IMR-90 (cell line): ENCODE measurements at regions not wholly inside any gene's neighbourhood (a gene's known extent, or its start where the extent isn't known, plus 50 kb on each side); places are given as distances from the start of the nearest gene placed in this dataset.

Experiments used
- ATAC-seq: fragments of 200-7000 bp; cut with Tn5 transposase; 2 replicates; pipeline ENCODE4 v1.9.1; 2020; ENCODE audit warnings: low read depth, mild to moderate bottlenecking, moderate library complexity
- BruUV-seq: library from RNA; stranded (reverse); fragments of 400-500 nt; replicated peaks from 2 replicates; lab custom pipeline; 2021; lab: Mats Ljungman, UMichigan
- CTCF ChIA-PET: fragments of 300-600 bp; formaldehyde crosslinking; extraction: SDS; loops from one replicate; lab custom pipeline; 2021; ENCODE audit warnings: antibody characterized with exemption; lab: Yijun Ruan, JAX
- POLR2A ChIA-PET: fragments of 300-600 bp; sonication (Branson Sonifier 250); formaldehyde crosslinking; loops from one replicate; lab custom pipeline; 2022; ENCODE audit warnings: antibody characterized with exemption; ENCODE audit not compliant: unreplicated experiment; lab: Charles Lee
- DNase-seq: peaks from one replicate; pipeline ENCODE4 v3.0.0; 2013
- H2AFZ ChIP-seq: replicated peaks from 2 replicates; pipeline ENCODE3; 2013; ENCODE audit warnings: low read length, mild to moderate bottlenecking; ENCODE audit not compliant: poor library complexity
- H2AK5ac ChIP-seq: 2 replicates; pipeline ENCODE4 v1.6.1; 2013; ENCODE audit warnings: low read depth, low read length, inconsistent platforms
- H2AK9ac ChIP-seq: replicated peaks from 2 replicates; pipeline ENCODE3; 2013; ENCODE audit warnings: mild to moderate bottlenecking, low read depth, low read length, moderate library complexity; ENCODE audit not compliant: poor library complexity
- H2BK120ac ChIP-seq: 2 replicates; pipeline ENCODE4 v1.6.1; 2013; ENCODE audit warnings: low read depth, low read length, inconsistent platforms
- H2BK15ac ChIP-seq: 3 replicates; pipeline ENCODE4 v1.6.1; 2013; ENCODE audit warnings: low read depth, low read length, inconsistent platforms
- H2BK20ac ChIP-seq: 2 replicates; pipeline ENCODE4 v1.6.1; 2013; ENCODE audit warnings: low read depth, mild to moderate bottlenecking, inconsistent platforms, low read length, moderate library complexity
- H2BK5ac ChIP-seq: 2 replicates; pipeline ENCODE4 v1.6.1; 2013; ENCODE audit warnings: mild to moderate bottlenecking, low read depth, low read length, inconsistent platforms; ENCODE audit not compliant: poor library complexity, severe bottlenecking
- H3K14ac ChIP-seq: replicated peaks from 2 replicates; pipeline ENCODE4 v1.6.1; 2013; ENCODE audit warnings: low read depth, low read length, inconsistent platforms
- H3K18ac ChIP-seq: 2 replicates; pipeline ENCODE4 v1.6.1; 2013; ENCODE audit warnings: low read depth, low read length, control low read depth
- H3K23ac ChIP-seq: 2 replicates; pipeline ENCODE4 v1.6.1; 2013; ENCODE audit warnings: low read depth, low read length, inconsistent platforms
- H3K27ac ChIP-seq: 2 replicates; pipeline ENCODE4 v1.5.1; 2013; ENCODE audit warnings: mild to moderate bottlenecking, control low read depth, low read length; ENCODE audit not compliant: insufficient read depth
- H3K27me3 ChIP-seq: 2 replicates; pipeline ENCODE4 v1.6.1; 2013; ENCODE audit warnings: low read length; ENCODE audit not compliant: control insufficient read depth, insufficient read depth
- H3K36me3 ChIP-seq: 2 replicates; pipeline ENCODE4 v1.6.1; 2013; ENCODE audit warnings: low read length, mixed read lengths; ENCODE audit not compliant: control insufficient read depth, insufficient read depth
- H3K4ac ChIP-seq: 2 replicates; pipeline ENCODE4 v1.6.1; 2013; ENCODE audit warnings: low read depth, low read length, inconsistent platforms
- H3K4me1 ChIP-seq: 2 replicates; pipeline ENCODE4 v1.6.1; 2013; ENCODE audit warnings: low read length, mixed read lengths; ENCODE audit not compliant: control insufficient read depth, insufficient read depth
- H3K4me2 ChIP-seq: 2 replicates; pipeline ENCODE4 v1.6.1; 2013; ENCODE audit warnings: low read depth, mild to moderate bottlenecking, control low read depth, low read length, moderate library complexity
- H3K4me3 ChIP-seq: 2 replicates; pipeline ENCODE4 v1.5.1; 2013; ENCODE audit warnings: low read depth, mild to moderate bottlenecking, control low read depth, low read length, moderate library complexity; ENCODE audit not compliant: insufficient read depth
- H3K56ac ChIP-seq: 2 replicates; pipeline ENCODE4 v1.6.1; 2013; ENCODE audit warnings: low read length, inconsistent platforms; ENCODE audit not compliant: insufficient read depth; ENCODE audit errors: extremely low read depth
- H3K79me1 ChIP-seq, 2 experiments: 2 replicates each; pipeline ENCODE4 v1.6.1; 2013; ENCODE audit warnings: low read length in 2 of 2, inconsistent platforms in 1 of 2, low read depth in 1 of 2
- H3K9ac ChIP-seq: 2 replicates; pipeline ENCODE4 v1.6.1; 2013; ENCODE audit warnings: low read depth, low read length, control low read depth
- H3K9me1 ChIP-seq: 2 replicates; pipeline ENCODE4 v1.6.1; 2013; ENCODE audit warnings: low read length, inconsistent platforms; ENCODE audit not compliant: insufficient read depth
- H3K9me3 ChIP-seq: 2 replicates; pipeline ENCODE4 v1.6.1; 2013; ENCODE audit warnings: low read length; ENCODE audit not compliant: control insufficient read depth, insufficient read depth
- H4K20me1 ChIP-seq: 2 replicates; pipeline ENCODE4 v1.6.1; 2013; ENCODE audit warnings: low read length, inconsistent platforms; ENCODE audit not compliant: insufficient read depth
- H4K5ac ChIP-seq: 2 replicates; pipeline ENCODE4 v1.6.1; 2013; ENCODE audit warnings: mild to moderate bottlenecking, low read depth, low read length, control low read depth
- H4K8ac ChIP-seq, 2 experiments: 2 replicates each; pipeline ENCODE4 v1.6.1; 2013; ENCODE audit warnings: low read depth in 2 of 2, low read length in 2 of 2, control low read depth in 1 of 2, inconsistent platforms in 1 of 2
- H4K91ac ChIP-seq: 2 replicates; pipeline ENCODE4 v1.6.1; 2013; ENCODE audit warnings: low read depth, low read length, inconsistent platforms; ENCODE audit not compliant: insufficient read depth
- CHD1 ChIP-seq: IDR thresholded peaks from 2 replicates; pipeline ENCODE4 v1.6.1; 2012; ENCODE audit warnings: low read depth, low read length, improper control_type of control experiment
- SMC3 ChIP-seq: fragments of 150-350 bp; IDR thresholded peaks from 2 replicates; pipeline ENCODE4 v1.6.1; 2016; ENCODE audit warnings: low read depth, mild to moderate bottlenecking, antibody characterized with exemption, low read length, moderate library complexity
- WGBS, 2 experiments: methylation state at CpG; one replicate each; pipeline versions ENCODE4 v1.1.5 to v1.1.7; 2013; ENCODE audit warnings: missing lambda C conversion rate in 2 of 2; ENCODE audit not compliant: insufficient read length in 1 of 2; ENCODE audit errors: extremely low coverage in 2 of 2; 5-methylcytosine and 5-hydroxymethylcytosine counted together
- dilution Hi-C: fragments of 300-500 bp; cut with HindIII; formaldehyde crosslinking; loops from one replicate; pipeline ENCODE4 v1.14.3; 2018; ENCODE audit warnings: low sequenced_read_pairs; ENCODE audit not compliant: unreplicated experiment
- in situ Hi-C: fragments of 300-500 bp; cut with MboI; formaldehyde crosslinking; loops from 3 replicates; pipeline ENCODE4 v1.14.3; 2019; ENCODE audit warnings: low sequenced_read_pairs, inconsistent platforms, mixed read lengths
- intact Hi-C: fragments of 100-400 bp; cut with micrococcal nuclease; formaldehyde crosslinking; loops from 2 replicates; pipeline ENCODE4 v1.10.0; 2022
- TF ChIP-seq, protein P1 (sequence below): conservative IDR thresholded peaks from 2 replicates; pipeline ENCODE4 v1.5.1; 2012; ENCODE audit warnings: mild to moderate bottlenecking, low read depth, low read length, improper control_type of control experiment

DNA sequence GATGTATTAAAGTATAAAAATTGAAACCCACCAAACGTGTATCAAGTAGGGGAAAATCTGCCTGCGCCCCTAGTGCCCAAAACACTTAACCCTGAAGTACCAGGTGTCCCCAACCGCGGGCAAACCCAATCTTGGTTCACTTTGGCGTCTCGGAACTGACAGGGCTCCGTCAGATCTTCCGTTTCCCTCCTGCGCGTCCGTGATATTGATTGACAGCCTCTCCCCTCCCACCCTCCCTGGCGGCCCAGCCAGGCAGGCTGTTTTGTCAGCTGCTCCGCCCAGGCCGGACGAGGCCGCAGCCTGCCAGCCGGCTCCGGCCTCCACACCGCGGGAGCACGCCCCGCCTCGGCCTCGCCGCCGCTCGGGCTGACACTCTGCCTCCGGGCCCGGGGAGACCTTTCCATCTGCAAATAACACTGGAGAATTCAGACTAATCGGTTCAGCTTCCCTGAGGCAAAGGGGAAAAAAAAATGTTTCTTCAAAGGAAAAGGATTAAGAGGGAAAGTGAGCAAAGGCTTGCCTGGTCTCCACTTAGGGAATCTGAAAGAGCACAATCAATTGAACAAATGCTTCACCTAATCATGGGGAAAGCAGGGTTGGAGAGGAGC lies 234.9 kb upstream of the MCHR2 start:
- ATAC-seq = peak; percentile 98
- BruUV-seq = no TSS peak
- POLR2A ChIA-PET = interaction anchor here (0.6 kb wide), 1 partner anchor 1077 kb away, joined by 4 read pairs; no protein-coding TSS in a partner anchor
- H2AK5ac ChIP-seq = no peak overlapping the region
- peak; percentile 57 for DNase-seq
- peak overlapping the region; percentile 75 for H4K91ac ChIP-seq
- H3K23ac ChIP-seq = peak overlapping the region; percentile 61
- H3K9ac ChIP-seq = peak overlapping the region; percentile 83
- H3K9me1 ChIP-seq = no peaks in the 10 kb centered on the region
- CTCF ChIA-PET = interaction anchor here (0.6 to 2.1 kb wide), 6 partner anchors 10 to 186 kb away, joined by 3 to 6 read pairs (median 4); no protein-coding TSS in a partner anchor
- intact Hi-C loops = loop anchor here (5.0 kb wide), 1 partner anchor 218 kb away; no protein-coding TSS in a partner anchor
- peak overlapping the region; percentile 63 for H3K4me3 ChIP-seq
- dilution Hi-C loops = no loop called here
- H2AFZ ChIP-seq = peak overlapping the region; percentile 90
- H3K18ac ChIP-seq = peak overlapping the region; percentile 97
- no peak for TF ChIP-seq CHD1
- TF ChIP-seq, protein P1, sequence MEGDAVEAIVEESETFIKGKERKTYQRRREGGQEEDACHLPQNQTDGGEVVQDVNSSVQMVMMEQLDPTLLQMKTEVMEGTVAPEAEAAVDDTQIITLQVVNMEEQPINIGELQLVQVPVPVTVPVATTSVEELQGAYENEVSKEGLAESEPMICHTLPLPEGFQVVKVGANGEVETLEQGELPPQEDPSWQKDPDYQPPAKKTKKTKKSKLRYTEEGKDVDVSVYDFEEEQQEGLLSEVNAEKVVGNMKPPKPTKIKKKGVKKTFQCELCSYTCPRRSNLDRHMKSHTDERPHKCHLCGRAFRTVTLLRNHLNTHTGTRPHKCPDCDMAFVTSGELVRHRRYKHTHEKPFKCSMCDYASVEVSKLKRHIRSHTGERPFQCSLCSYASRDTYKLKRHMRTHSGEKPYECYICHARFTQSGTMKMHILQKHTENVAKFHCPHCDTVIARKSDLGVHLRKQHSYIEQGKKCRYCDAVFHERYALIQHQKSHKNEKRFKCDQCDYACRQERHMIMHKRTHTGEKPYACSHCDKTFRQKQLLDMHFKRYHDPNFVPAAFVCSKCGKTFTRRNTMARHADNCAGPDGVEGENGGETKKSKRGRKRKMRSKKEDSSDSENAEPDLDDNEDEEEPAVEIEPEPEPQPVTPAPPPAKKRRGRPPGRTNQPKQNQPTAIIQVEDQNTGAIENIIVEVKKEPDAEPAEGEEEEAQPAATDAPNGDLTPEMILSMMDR = peak; percentile 16; the same call in 1 of the 2 replicates
- no peak for TF ChIP-seq SMC3
- H3K4me2 ChIP-seq = peak overlapping the region; percentile 99
- H3K56ac ChIP-seq = peak overlapping the region; percentile 78; the same call in 1 of the 2 replicates
- peak overlapping the region; percentile 52 to 97 for H4K8ac ChIP-seq
- H2BK15ac ChIP-seq = peak overlapping the region; percentile 89; the same call in 2 of the 3 replicates
- peak overlapping the region; percentile 67 for H3K4ac ChIP-seq
- H2BK20ac ChIP-seq = peak overlapping the region; percentile 84
- peak overlapping the region; percentile 78 for H2BK5ac ChIP-seq
- H4K20me1 ChIP-seq = no peaks in the 10 kb centered on the region
- H3K79me1 ChIP-seq = no peaks in the 10 kb centered on the region
- H3K27ac ChIP-seq = peak overlapping the region; percentile 76
- peak overlapping the region; percentile 93 for H2BK120ac ChIP-seq
- H4K5ac ChIP-seq = peak overlapping the region; percentile 98
- peak overlapping the region; percentile 93 for H3K14ac ChIP-seq
- in situ Hi-C loops = no loop called here
- no peaks in the 10 kb centered on the region for H3K27me3 ChIP-seq
- H3K36me3 ChIP-seq = no peaks in the 10 kb centered on the region
- 7% methylated on average over 3 of the region's 30 CpGs; no CpG with 5 or more reads in 1 of the 2 experiments for WGBS, 2 experiments
- H3K4me1 ChIP-seq = peaks cover 2% of the 10 kb centered on the region; the same call in 1 of the 2 replicates
- no peaks in the 10 kb centered on the region for H3K9me3 ChIP-seq
- H2AK9ac ChIP-seq = no peak overlapping the region
